K562 (cell line): ENCODE measurements at regions not wholly inside any gene's neighbourhood (a gene's known extent, or its start where the extent isn't known, plus 50 kb on each side); places are given as distances from the start of the nearest gene placed in this dataset.

ENCODE experiments used
- CEBPB ChIP-seq: fragments of 450-650 bp; IDR thresholded peaks from 2 replicates; pipeline ENCODE4 v1.6.1; 2016; ENCODE audit warnings: missing genetic modification characterization, missing compliant biosample characterization
- MYNN ChIP-seq, 2 experiments: sonication (generic); formaldehyde crosslinking in 1 of 2; IDR thresholded peaks; 2 replicates each; pipeline versions ENCODE4 v1.5.0 to v1.6.1; 2016 to 2020; ENCODE audit warnings: antibody characterized with exemption in 1 of 2, missing genetic modification reagents in 1 of 2
- NR1H2 ChIP-seq: sonication (generic); formaldehyde crosslinking; IDR thresholded peaks from 2 replicates; pipeline ENCODE4 v1.4.0; 2020; ENCODE audit warnings: mild to moderate bottlenecking, missing genetic modification reagents
- NR2F6 ChIP-seq: fragments of 450-650 bp; formaldehyde crosslinking; IDR thresholded peaks from 2 replicates; pipeline ENCODE4 v1.4.0; 2020; ENCODE audit warnings: mild to moderate bottlenecking
- OTX1 ChIP-seq: fragments of 450-650 bp; formaldehyde crosslinking; IDR thresholded peaks from 2 replicates; pipeline ENCODE4 v1.4.0; 2022; ENCODE audit warnings: mild to moderate bottlenecking
- ZNF24 ChIP-seq: fragments of 450-650 bp; IDR thresholded peaks from 2 replicates; pipeline ENCODE4 v1.6.1; 2016
- TF ChIP-seq, protein P1 (sequence below), 2 experiments: fragments of 450-650 bp; conservative IDR thresholded peaks; 2 replicates each; pipeline ENCODE4 v1.6.1; 2017; ENCODE audit warnings: mild to moderate bottlenecking in 2 of 2, moderate library complexity in 2 of 2
- TF ChIP-seq, protein P2 (sequence below): fragments of 450-650 bp; formaldehyde crosslinking; conservative IDR thresholded peaks from 2 replicates; pipeline ENCODE4 v1.4.0; 2022; ENCODE audit warnings: mild to moderate bottlenecking, missing genetic modification characterization
- TF ChIP-seq, protein P3 (sequence below): fragments of 200-600 bp; sonication (generic); IDR thresholded peaks from one replicate; pipeline ENCODE4 v1.6.1; 2012; ENCODE audit warnings: mild to moderate bottlenecking, low read depth, low read length, inconsistent platforms
- TF ChIP-seq, protein P4 (sequence below): IDR thresholded peaks from 3 replicates; pipeline ENCODE4 v1.6.1; 2011; ENCODE audit warnings: borderline replicate concordance, mild to moderate bottlenecking, moderate library complexity; ENCODE audit not compliant: insufficient read length; ENCODE audit errors: extremely low read depth

DNA sequence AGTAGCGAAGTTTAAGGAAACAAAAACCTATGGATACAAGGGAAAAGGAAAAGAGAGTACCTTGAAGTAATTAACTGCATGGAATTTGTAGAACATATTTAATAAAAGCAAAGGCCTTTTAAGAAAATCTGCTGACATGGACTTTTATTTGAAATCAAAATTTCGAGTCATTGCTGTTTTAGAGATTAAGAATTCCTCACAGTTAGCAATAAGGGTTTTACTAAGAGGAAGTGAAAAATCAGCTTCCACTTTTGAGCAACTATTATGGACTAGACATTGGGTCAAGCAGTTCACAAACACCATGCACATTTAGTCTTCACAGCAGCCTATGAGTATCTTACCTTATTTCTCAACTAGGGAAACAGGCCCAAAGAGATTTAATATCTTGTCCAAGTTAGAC, 876.3 kb downstream of the BCL11A start (continued):
- TF ChIP-seq, protein P1, sequence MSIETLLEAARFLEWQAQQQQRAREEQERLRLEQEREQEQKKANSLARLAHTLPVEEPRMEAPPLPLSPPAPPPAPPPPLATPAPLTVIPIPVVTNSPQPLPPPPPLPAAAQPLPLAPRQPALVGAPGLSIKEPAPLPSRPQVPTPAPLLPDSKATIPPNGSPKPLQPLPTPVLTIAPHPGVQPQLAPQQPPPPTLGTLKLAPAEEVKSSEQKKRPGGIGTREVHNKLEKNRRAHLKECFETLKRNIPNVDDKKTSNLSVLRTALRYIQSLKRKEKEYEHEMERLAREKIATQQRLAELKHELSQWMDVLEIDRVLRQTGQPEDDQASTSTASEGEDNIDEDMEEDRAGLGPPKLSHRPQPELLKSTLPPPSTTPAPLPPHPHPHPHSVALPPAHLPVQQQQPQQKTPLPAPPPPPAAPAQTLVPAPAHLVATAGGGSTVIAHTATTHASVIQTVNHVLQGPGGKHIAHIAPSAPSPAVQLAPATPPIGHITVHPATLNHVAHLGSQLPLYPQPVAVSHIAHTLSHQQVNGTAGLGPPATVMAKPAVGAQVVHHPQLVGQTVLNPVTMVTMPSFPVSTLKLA (conservative IDR thresholded peaks at IDR 0.05) = no peak
- TF ChIP-seq NR1H2 (CRISPR knock-in tag) (no peak), MYNN (IDR thresholded peaks at IDR 0.05) (no peak), MYNN (CRISPR knock-in tag; IDR thresholded peaks at IDR 0.05) (no peak), OTX1 (CRISPR knock-in tag) (no peak), ZNF24 (no peak), NR2F6 (CRISPR knock-in tag) (no peak), CEBPB (tag) (no peak)
- TF ChIP-seq, protein P2, sequence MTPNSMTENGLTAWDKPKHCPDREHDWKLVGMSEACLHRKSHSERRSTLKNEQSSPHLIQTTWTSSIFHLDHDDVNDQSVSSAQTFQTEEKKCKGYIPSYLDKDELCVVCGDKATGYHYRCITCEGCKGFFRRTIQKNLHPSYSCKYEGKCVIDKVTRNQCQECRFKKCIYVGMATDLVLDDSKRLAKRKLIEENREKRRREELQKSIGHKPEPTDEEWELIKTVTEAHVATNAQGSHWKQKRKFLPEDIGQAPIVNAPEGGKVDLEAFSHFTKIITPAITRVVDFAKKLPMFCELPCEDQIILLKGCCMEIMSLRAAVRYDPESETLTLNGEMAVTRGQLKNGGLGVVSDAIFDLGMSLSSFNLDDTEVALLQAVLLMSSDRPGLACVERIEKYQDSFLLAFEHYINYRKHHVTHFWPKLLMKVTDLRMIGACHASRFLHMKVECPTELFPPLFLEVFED (CRISPR knock-in tag) = no peak
- TF ChIP-seq, protein P3, sequence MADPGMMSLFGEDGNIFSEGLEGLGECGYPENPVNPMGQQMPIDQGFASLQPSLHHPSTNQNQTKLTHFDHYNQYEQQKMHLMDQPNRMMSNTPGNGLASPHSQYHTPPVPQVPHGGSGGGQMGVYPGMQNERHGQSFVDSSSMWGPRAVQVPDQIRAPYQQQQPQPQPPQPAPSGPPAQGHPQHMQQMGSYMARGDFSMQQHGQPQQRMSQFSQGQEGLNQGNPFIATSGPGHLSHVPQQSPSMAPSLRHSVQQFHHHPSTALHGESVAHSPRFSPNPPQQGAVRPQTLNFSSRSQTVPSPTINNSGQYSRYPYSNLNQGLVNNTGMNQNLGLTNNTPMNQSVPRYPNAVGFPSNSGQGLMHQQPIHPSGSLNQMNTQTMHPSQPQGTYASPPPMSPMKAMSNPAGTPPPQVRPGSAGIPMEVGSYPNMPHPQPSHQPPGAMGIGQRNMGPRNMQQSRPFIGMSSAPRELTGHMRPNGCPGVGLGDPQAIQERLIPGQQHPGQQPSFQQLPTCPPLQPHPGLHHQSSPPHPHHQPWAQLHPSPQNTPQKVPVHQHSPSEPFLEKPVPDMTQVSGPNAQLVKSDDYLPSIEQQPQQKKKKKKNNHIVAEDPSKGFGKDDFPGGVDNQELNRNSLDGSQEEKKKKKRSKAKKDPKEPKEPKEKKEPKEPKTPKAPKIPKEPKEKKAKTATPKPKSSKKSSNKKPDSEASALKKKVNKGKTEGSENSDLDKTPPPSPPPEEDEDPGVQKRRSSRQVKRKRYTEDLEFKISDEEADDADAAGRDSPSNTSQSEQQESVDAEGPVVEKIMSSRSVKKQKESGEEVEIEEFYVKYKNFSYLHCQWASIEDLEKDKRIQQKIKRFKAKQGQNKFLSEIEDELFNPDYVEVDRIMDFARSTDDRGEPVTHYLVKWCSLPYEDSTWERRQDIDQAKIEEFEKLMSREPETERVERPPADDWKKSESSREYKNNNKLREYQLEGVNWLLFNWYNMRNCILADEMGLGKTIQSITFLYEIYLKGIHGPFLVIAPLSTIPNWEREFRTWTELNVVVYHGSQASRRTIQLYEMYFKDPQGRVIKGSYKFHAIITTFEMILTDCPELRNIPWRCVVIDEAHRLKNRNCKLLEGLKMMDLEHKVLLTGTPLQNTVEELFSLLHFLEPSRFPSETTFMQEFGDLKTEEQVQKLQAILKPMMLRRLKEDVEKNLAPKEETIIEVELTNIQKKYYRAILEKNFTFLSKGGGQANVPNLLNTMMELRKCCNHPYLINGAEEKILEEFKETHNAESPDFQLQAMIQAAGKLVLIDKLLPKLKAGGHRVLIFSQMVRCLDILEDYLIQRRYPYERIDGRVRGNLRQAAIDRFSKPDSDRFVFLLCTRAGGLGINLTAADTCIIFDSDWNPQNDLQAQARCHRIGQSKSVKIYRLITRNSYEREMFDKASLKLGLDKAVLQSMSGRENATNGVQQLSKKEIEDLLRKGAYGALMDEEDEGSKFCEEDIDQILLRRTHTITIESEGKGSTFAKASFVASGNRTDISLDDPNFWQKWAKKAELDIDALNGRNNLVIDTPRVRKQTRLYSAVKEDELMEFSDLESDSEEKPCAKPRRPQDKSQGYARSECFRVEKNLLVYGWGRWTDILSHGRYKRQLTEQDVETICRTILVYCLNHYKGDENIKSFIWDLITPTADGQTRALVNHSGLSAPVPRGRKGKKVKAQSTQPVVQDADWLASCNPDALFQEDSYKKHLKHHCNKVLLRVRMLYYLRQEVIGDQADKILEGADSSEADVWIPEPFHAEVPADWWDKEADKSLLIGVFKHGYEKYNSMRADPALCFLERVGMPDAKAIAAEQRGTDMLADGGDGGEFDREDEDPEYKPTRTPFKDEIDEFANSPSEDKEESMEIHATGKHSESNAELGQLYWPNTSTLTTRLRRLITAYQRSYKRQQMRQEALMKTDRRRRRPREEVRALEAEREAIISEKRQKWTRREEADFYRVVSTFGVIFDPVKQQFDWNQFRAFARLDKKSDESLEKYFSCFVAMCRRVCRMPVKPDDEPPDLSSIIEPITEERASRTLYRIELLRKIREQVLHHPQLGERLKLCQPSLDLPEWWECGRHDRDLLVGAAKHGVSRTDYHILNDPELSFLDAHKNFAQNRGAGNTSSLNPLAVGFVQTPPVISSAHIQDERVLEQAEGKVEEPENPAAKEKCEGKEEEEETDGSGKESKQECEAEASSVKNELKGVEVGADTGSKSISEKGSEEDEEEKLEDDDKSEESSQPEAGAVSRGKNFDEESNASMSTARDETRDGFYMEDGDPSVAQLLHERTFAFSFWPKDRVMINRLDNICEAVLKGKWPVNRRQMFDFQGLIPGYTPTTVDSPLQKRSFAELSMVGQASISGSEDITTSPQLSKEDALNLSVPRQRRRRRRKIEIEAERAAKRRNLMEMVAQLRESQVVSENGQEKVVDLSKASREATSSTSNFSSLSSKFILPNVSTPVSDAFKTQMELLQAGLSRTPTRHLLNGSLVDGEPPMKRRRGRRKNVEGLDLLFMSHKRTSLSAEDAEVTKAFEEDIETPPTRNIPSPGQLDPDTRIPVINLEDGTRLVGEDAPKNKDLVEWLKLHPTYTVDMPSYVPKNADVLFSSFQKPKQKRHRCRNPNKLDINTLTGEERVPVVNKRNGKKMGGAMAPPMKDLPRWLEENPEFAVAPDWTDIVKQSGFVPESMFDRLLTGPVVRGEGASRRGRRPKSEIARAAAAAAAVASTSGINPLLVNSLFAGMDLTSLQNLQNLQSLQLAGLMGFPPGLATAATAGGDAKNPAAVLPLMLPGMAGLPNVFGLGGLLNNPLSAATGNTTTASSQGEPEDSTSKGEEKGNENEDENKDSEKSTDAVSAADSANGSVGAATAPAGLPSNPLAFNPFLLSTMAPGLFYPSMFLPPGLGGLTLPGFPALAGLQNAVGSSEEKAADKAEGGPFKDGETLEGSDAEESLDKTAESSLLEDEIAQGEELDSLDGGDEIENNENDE = no peak
- TF ChIP-seq, protein P4, sequence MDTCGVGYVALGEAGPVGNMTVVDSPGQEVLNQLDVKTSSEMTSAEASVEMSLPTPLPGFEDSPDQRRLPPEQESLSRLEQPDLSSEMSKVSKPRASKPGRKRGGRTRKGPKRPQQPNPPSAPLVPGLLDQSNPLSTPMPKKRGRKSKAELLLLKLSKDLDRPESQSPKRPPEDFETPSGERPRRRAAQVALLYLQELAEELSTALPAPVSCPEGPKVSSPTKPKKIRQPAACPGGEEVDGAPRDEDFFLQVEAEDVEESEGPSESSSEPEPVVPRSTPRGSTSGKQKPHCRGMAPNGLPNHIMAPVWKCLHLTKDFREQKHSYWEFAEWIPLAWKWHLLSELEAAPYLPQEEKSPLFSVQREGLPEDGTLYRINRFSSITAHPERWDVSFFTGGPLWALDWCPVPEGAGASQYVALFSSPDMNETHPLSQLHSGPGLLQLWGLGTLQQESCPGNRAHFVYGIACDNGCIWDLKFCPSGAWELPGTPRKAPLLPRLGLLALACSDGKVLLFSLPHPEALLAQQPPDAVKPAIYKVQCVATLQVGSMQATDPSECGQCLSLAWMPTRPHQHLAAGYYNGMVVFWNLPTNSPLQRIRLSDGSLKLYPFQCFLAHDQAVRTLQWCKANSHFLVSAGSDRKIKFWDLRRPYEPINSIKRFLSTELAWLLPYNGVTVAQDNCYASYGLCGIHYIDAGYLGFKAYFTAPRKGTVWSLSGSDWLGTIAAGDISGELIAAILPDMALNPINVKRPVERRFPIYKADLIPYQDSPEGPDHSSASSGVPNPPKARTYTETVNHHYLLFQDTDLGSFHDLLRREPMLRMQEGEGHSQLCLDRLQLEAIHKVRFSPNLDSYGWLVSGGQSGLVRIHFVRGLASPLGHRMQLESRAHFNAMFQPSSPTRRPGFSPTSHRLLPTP = no peak
